ENCODE measurements at regions not wholly inside any gene's neighbourhood (a gene's known extent, or its start where the extent isn't known, plus 50 kb on each side); places are given as distances from the start of the nearest gene placed in this dataset.

DNA sequence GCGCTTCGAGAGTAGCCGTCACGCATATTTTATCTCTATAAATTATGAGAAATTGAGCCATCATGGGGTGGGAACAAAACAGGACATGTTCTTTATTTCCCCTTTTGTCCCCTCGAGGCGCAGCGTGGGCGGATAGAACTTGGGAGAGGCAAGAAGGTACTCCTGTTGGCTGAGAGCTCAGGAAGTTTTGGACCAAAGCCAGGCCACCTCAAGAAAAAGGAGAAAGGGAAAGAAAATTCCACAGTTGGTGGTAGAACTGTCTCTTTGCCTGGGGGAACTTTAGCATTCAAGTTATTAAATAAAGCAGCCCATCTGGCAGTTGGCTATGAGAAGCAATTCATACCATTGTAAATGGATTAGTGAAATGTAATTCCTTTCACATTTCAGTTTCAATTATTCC, 76.4 kb upstream of the DSCAM start:
- peaks cover 2% of the 10 kb centered on the region for H3K27me3 Mint-ChIP-seq (ENCODE audit: insufficient read depth)
- DNase-seq = no peak
- peaks cover 16% of the 10 kb centered on the region for H3K9me3 Mint-ChIP-seq
- no peak overlapping the region for H3K27ac Mint-ChIP-seq
- no peaks in the 10 kb centered on the region; the same call in none of the 2 replicates for H3K36me3 Mint-ChIP-seq (ENCODE audit: low read depth)
- no peaks in the 10 kb centered on the region for H3K4me1 Mint-ChIP-seq (ENCODE audit: low read depth)
- TF ChIP-seq, protein P1, sequence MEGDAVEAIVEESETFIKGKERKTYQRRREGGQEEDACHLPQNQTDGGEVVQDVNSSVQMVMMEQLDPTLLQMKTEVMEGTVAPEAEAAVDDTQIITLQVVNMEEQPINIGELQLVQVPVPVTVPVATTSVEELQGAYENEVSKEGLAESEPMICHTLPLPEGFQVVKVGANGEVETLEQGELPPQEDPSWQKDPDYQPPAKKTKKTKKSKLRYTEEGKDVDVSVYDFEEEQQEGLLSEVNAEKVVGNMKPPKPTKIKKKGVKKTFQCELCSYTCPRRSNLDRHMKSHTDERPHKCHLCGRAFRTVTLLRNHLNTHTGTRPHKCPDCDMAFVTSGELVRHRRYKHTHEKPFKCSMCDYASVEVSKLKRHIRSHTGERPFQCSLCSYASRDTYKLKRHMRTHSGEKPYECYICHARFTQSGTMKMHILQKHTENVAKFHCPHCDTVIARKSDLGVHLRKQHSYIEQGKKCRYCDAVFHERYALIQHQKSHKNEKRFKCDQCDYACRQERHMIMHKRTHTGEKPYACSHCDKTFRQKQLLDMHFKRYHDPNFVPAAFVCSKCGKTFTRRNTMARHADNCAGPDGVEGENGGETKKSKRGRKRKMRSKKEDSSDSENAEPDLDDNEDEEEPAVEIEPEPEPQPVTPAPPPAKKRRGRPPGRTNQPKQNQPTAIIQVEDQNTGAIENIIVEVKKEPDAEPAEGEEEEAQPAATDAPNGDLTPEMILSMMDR (IDR thresholded peaks at IDR 0.05) = no peak
- no peak overlapping the region for H3K4me3 Mint-ChIP-seq

GRCh38 chr21:40923901-40924300, 76.9 kb upstream of the DSCAM start:
- Mint-ChIP-seq H3K27ac (no peak overlapping the region), H3K27me3 (ENCODE audit: insufficient read depth) (peaks cover 2% of the 10 kb centered on the region), H3K4me1 (ENCODE audit: low read depth) (no peaks in the 10 kb centered on the region), H3K36me3 (ENCODE audit: low read depth) (no peaks in the 10 kb centered on the region; the same call in none of the 2 replicates), H3K9me3 (peaks cover 20% of the 10 kb centered on the region), H3K4me3 (no peak overlapping the region)
- TF ChIP-seq, protein P1 (IDR thresholded peaks at IDR 0.05) = no peak
- no peak for DNase-seq

- Mint-ChIP-seq H3K4me1 (ENCODE audit: low read depth) (no peaks in the 10 kb centered on the region), H3K27me3 (ENCODE audit: insufficient read depth) (peaks cover 2% of the 10 kb centered on the region), H3K4me3 (no peak overlapping the region), H3K36me3 (ENCODE audit: low read depth) (peaks cover 4% of the 10 kb centered on the region), H3K9me3 (peaks cover 20% of the 10 kb centered on the region), H3K27ac (no peak overlapping the region)
- TF ChIP-seq, protein P1 (IDR thresholded peaks at IDR 0.05) = no peak
- no peak for DNase-seq
Measured at GRCh38 chr21:40924641-40925040, 77.7 kb upstream of the DSCAM start.

DNA sequence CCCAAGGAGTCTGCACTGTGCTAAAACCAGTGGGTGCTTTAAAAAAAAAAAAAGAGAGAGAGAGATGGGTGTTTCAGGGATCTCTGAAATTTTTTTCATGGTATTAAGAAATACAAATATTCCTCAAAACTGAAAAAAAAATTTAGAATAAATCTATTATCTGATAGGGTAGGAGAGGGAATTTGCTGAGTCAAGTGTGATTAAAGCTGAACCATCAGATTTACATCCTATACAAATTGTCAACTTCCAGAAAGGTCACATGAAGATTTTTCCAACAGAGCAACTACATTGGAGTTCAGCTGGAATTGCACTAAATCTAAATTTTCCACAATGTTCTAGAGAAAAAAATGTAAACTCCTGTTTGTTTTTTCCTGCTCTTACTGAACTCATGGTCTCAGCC, 79.3 kb upstream of the DSCAM start:
- Mint-ChIP-seq H3K4me1 (ENCODE audit: low read depth) (no peaks in the 10 kb centered on the region), H3K27me3 (ENCODE audit: insufficient read depth) (peaks cover 8% of the 10 kb centered on the region), H3K27ac (no peak overlapping the region), H3K9me3 (peaks cover 29% of the 10 kb centered on the region), H3K36me3 (ENCODE audit: low read depth) (peaks cover 8% of the 10 kb centered on the region), H3K4me3 (no peak overlapping the region)
- TF ChIP-seq, protein P1 (IDR thresholded peaks at IDR 0.05) = no peak
- DNase-seq = no peak

- no peak overlapping the region for H3K4me3 Mint-ChIP-seq
- DNase-seq = no peak
- no peak overlapping the region for H3K27ac Mint-ChIP-seq
- peaks cover 40% of the 10 kb centered on the region for H3K9me3 Mint-ChIP-seq
- no peaks in the 10 kb centered on the region for H3K4me1 Mint-ChIP-seq (ENCODE audit: low read depth)
- peaks cover 8% of the 10 kb centered on the region for H3K27me3 Mint-ChIP-seq (ENCODE audit: insufficient read depth)
- peaks cover 8% of the 10 kb centered on the region for H3K36me3 Mint-ChIP-seq (ENCODE audit: low read depth)
- TF ChIP-seq, protein P1 (IDR thresholded peaks at IDR 0.05) = no peak
Measured at GRCh38 chr21:40929833-40930232, 82.9 kb upstream of the DSCAM start.

DNA sequence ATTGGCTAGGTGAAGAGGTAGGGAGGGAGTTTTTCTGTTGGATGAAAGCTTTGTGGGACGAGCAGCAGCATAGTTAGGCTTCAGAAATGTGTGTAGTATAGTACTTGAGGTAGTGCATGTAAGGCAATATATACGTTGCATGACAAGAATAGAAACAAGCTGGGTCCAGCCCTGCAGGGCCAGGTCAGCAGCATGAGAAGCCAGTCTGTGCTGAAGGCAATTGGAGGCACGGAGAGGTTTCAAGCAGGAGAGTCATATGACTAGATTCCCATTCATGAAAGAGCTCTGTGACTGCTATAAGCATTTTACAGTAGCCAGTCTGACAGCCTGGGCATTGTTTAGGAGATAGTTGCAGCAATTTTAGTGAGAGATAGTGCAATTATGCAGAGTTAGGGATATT, 84.2 kb upstream of the DSCAM start:
- H3K36me3 Mint-ChIP-seq (ENCODE audit: low read depth) = peaks cover 8% of the 10 kb centered on the region
- no peak overlapping the region for H3K4me3 Mint-ChIP-seq
- peaks cover 8% of the 10 kb centered on the region for H3K27me3 Mint-ChIP-seq (ENCODE audit: insufficient read depth)
- no peaks in the 10 kb centered on the region for H3K4me1 Mint-ChIP-seq (ENCODE audit: low read depth)
- no peak overlapping the region for H3K27ac Mint-ChIP-seq
- DNase-seq = no peak
- peaks cover 40% of the 10 kb centered on the region for H3K9me3 Mint-ChIP-seq
- TF ChIP-seq, protein P1 (IDR thresholded peaks at IDR 0.05) = no peak
